ENCODE measurements at regions not wholly inside any gene's neighbourhood (a gene's known extent, or its start where the extent isn't known, plus 50 kb on each side); places are given as distances from the start of the nearest gene placed in this dataset.

DNA sequence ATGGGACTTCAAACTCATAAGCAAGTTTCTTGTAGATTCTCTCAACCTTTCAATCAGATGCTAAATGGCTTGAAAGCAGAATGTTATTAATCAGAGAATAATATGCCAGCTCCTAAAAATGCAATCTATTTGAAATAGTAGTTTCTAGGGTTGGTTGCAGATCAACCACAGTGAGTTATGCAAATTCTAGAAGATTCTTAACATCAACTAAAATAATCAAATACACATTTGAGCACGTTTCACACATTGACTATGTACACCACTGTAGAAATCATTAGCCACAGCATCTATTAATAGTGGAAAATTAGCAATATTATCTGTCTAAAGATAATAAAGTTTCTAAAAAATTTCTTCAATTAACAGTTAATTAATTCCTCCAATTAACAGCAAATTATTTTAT, 141.9 kb upstream of the GJE1 start:
- DNase-seq (ENCODE audit: low spot score) (no peak), ATAC-seq (ENCODE audit: low FRiP score) (no peak)
- TF ChIP-seq, protein P1, sequence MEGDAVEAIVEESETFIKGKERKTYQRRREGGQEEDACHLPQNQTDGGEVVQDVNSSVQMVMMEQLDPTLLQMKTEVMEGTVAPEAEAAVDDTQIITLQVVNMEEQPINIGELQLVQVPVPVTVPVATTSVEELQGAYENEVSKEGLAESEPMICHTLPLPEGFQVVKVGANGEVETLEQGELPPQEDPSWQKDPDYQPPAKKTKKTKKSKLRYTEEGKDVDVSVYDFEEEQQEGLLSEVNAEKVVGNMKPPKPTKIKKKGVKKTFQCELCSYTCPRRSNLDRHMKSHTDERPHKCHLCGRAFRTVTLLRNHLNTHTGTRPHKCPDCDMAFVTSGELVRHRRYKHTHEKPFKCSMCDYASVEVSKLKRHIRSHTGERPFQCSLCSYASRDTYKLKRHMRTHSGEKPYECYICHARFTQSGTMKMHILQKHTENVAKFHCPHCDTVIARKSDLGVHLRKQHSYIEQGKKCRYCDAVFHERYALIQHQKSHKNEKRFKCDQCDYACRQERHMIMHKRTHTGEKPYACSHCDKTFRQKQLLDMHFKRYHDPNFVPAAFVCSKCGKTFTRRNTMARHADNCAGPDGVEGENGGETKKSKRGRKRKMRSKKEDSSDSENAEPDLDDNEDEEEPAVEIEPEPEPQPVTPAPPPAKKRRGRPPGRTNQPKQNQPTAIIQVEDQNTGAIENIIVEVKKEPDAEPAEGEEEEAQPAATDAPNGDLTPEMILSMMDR (IDR thresholded peaks at IDR 0.05): no peak

DNA sequence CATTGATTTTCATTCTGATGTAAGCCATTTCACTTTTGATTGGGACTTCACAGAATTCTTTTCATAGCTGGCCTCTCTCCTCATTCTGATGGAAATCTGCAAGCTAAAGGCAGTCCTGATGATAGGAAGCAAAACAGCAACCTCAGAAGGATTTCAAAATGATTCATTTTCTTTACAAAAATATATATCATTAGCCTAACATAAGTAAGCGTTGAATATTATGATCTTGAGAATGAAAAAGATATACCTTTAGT, 143.1 kb upstream of the GJE1 start:
- TF ChIP-seq, protein P1 (IDR thresholded peaks at IDR 0.05): no peak
- ATAC-seq (ENCODE audit: low FRiP score) (no peak), DNase-seq (ENCODE audit: low spot score) (no peak)

DNA sequence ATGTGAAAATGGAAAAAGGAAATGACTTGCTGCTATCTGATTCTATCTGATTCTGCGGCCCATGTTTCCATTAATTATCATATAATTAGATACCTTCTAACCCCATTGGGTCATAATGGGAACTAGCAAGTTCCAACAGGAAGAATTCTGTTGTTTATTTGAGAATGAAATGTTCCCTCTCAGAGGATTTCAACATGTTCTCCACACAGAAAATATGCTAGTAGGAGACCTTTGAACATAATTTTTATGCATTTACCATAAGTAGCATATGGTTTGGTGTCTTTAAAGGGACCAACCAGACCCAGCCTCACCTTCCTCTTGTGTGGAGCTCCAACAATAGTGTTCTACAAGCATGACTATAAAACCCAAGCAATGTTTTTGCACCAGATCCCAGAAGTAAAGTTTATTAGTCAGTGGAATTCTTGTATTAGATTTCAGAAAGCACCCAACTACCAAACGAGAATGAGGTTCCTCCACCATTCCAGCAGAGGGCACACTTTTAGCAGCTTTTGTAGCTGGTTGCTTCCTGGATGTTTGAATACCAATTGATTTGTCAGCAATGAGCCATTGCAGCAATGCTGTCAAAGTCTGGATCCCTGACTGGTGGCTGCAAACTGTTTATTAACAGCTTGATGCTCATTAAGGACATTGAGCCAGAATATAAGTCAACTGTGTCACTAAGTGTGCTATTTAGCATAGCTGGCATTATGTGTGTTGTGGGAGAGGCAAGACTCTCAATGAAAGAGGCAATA, 143.6 kb upstream of the GJE1 start:
- TF ChIP-seq, protein P1 (IDR thresholded peaks at IDR 0.05): no peak
- DNase-seq (ENCODE audit: low spot score): no peak
- no peak for ATAC-seq (ENCODE audit: low FRiP score)

DNA sequence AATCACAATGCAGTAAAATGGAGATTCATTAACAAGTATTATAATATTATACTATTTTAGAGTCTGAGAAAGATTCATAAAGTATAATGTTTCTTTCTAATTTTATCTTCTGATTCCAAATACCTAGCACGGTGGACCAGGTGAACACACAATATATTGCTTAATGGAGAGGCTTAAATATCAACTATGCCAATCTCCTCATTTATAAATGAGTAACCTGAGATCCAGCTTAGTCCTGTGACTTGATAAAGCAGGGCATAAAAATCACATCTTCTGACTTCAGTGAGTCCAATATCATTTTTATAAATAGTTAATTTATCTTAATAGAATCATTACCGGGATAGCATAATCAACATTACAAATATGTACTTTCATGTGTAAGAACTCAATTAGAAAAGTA, 144.4 kb upstream of the GJE1 start:
- DNase-seq (ENCODE audit: low spot score): no peak
- ATAC-seq (ENCODE audit: low FRiP score): no peak
- TF ChIP-seq, protein P1 (IDR thresholded peaks at IDR 0.05): no peak

DNA sequence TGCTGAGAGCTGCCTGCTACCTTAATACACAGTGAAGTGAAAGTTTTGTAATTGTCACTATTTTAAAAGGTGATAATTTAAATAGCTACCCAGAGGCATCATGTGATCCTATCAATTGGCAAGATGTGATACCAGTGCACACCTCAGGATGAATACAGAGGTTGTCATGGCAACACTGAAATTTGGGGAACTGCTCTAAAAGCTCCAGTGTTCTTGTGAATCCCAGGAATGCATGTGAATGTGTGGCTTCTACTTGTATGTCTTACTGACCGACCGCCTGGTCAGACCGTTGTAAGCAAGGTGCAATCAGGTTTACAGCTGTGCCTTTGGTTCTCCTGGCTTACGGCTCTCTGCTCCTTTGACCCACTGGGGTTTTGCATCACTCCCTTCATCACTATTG, 146.3 kb upstream of the GJE1 start:
- TF ChIP-seq, protein P1 (IDR thresholded peaks at IDR 0.05): no peak
- ATAC-seq (ENCODE audit: low FRiP score): no peak
- DNase-seq (ENCODE audit: low spot score): no peak

DNA sequence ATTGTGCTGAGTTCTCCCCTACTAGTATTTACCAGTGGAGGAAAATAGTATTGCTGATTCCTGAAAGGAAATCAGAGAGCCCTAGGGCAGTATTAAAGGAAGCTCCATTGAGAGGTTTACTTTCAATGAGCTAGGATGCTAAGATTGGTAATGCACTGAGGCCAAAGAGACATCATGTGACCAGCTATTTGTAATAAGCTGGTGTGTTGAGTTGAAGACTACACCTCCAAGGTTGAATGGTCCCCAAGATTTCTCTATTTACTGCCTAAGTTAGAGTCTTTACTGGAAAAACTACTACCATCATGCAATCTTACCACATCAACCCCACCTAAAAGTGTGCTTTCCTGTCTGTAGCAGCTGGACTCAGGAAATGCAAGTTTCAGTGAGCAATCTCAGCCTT, 151.5 kb upstream of the GJE1 start:
- ATAC-seq (ENCODE audit: low FRiP score): no peak
- no peak for DNase-seq (ENCODE audit: low spot score)
- TF ChIP-seq, protein P1 (IDR thresholded peaks at IDR 0.05): no peak

DNA sequence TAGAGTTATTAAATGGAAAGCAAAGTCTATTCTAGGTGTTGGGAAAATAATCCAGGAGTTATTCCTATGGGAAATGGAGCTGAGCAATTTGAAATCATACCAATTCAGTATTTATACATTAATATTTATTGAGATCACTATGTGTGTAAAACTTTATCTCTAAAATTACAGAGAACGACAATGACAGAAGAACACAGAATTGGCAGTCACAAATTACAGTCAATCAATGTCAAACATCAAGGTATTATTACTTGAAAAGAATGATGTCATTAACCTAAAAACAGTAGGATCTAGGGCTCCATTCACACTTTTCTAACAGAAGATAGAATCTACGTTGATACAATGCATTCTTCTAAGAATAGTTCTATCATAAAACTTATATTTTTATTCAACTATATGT, 154.9 kb upstream of the GJE1 start:
- DNase-seq (ENCODE audit: low spot score): no peak

More for the DNA sequence above, 154.9 kb upstream of the GJE1 start:
- TF ChIP-seq, protein P1 (IDR thresholded peaks at IDR 0.05): no peak
- no peak for ATAC-seq (ENCODE audit: low FRiP score)
